ENCODE measurements at regions not wholly inside any gene's neighbourhood (a gene's known extent, or its start where the extent isn't known, plus 50 kb on each side); places are given as distances from the start of the nearest gene placed in this dataset.
"Not testable (repeated sequence)": the region's sequence is repeated elsewhere in the genome, so short reads cannot be mapped to it uniquely, and the experiment has no call there.

DNA sequence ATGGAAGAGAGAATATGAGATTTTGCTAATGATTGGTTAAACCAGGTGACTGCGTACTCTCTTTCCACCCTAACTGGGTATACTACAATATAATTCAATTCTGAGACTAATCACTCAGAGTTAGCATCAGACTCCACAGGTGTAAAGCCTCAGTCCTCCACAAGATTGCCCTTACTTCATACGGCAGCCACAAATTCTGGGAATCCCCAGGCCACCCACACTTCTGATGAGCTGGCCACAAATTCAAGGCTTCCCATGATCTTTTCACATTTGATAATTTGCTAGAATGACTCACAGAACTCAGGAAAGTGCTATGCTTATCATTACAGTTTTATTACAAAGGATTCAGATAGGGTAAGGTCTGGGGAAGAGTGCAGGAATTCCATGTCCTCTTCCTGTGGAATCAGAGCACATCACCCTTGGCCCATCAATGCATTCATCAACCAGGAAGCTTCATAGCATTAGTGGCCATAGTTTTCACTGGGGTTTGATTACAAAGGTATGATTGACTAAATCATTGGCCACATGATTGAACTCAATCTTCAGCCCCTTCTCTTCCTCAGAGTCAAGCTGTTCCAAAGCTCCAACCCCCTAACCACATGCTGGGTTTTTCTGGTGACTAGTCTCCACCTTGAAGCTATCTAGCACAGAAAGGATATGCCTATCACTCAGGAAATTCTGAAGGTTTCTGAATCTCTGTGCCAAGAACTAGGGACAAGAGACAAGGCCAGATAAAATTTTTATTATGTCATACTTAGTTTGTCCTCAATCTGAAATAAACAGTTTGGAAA lies 131.7 kb downstream of the HHIPL2 start:
- DNase-seq (ENCODE audit: low read depth), result no peak

DNA sequence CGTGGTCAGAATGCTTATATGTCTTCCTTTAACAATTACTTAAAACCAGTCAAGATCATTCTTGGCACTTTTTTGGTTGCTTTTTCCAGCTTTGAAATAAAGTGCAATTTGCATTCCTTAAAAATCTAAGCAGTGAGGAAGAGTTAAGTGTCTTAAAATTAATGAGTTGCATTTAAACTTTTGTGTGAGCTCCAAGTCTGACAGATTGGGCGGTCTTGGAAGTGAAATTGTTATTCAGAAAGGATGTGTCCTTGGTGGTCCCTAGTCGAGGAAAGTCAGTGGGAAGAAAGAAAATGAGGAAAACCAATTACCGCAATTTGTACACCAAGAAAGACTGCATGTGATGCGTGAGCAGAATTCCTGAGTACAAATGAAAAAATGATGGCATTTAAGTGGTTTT lies 132.5 kb downstream of the HHIPL2 start:
- DNase-seq (ENCODE audit: low read depth), result no peak

DNA sequence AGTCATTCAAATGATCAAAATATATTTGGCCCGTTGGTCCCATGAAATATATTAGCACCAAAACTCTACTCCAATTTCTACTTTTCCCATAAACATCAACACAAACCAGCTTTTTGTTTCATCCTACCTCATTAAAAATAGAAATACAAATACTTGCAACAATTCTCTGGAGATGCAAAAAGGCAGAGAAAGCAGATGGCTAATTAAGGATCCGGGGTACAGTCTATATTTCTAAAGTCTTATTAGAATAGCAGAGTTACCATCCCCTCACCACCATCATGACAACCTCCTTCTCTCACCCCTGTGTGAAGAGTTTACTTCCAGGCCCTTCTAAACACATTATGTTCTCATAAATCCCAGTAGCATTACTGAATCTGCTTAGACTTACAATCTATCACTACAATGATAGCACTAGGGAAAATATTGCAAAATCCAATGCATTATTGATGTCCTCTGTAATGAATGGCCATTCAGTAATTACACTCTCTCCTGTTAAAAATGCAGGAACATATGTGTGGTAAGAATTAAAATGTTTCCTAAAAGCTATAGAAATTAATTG lies 133.8 kb downstream of the HHIPL2 start:
- DNase-seq (ENCODE audit: low read depth), result no peak

DNA sequence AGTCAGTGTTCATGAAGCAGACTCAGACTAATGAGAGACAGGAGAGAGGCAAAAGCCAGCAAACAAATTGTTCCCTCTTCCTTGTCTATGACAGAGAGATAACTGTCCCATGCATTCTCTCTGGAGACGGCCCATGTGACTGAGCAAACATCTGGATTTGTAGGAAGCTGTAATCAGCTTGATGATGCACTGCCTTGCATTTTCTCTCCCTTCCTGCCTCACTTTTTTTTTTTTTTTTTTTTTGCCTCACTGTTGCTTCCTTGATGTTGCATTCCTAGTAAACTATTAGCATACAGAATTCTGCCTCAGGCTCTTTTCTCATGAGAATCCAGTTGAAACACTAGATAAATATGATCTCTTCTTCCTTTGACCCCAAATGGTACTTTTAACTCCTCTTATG lies 134.5 kb downstream of the HHIPL2 start:
- DNase-seq (ENCODE audit: low read depth), result no peak

- no peak for DNase-seq (ENCODE audit: low read depth)
These were observed 143.2 kb downstream of the HHIPL2 start for GRCh38 chr1:222404710-222405109.

DNA sequence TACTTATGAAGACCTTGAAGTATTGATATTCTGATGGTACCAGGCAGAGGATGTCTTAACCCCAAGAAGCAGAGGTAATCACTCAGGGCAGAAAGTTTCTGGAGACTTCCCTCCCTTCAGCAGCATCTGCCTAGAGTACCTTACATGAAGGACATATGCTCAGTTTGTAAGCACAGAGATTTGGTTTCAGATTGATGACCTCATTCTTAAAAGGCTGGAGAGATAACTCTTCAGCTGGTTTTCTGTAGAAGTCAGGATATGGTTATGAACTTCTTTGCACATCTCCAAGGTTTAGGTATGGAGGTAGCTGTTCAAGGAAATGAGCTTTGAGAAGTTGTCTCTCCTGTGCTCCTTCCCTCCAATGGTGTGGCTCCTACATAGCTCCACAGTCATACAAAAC lies 148.7 kb downstream of the HHIPL2 start:
- no peak for DNase-seq (ENCODE audit: low read depth)

DNA sequence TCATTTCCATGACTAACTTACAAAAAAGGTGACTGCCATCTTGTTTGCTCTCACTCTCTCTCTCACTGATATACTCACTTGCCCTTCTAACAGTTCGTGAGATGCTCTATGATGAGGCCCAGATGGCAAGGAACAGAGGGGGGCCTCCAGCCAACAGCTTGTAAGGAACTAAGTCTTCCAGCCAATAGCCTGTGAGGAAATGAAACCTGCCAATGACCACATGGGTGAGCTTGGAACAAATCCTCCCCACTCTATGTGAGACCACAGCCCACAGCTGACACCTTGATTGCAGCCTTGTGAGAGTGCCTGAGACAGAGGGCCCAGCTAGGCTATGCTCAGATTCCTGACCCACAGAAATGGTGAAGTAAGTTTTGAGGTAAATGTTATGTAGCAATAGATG lies 153.7 kb downstream of the HHIPL2 start:
- no peak for DNase-seq (ENCODE audit: low read depth)

DNA sequence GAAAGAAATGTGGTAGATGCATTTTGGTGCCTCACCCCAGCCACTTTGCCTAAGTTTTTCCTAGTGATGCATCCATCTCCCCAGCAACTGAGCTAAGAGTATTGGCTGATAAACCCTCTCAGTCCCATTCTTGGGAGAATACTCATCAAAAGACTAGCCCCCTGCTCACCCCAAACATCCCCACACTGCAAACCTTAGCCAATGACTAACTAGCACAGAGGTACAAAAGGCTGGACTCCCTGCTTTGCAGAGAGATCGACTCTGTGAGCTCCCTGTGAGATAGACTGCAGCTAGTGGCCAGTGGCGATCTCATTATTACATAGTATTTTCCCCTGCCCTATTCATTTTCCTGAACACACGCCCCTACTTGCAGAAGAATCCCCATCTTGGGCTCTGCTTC lies 155.3 kb downstream of the HHIPL2 start:
- no peak for DNase-seq (ENCODE audit: low read depth)

DNA sequence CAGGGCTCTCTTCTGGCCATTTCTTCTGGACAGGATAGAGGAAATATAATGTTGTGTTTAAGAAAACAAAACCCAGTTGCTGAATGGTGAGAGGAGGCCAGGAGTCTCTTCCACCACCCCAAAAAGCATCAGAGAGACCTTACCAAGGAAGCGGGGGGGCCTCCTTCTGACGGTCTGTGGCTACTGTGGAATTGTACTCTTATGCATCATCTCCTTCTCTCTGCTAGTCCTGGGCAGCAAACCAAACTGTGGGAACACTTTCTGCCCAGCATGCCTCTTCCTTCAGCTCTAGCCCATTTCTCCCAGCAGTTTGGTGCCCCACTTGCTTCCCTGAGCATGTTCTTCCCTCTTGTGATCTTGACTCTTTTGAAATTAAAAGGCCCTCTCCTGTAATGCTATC lies 157.7 kb downstream of the HHIPL2 start:
- no peak for DNase-seq (ENCODE audit: low read depth)

GRCh38 chr1:222387007-222387814 lies 160.7 kb downstream of the HHIPL2 start:
- DNase-seq (ENCODE audit: low read depth), result no peak

GRCh38 chr1:222385955-222386354 lies 161.9 kb downstream of the HHIPL2 start:
- no peak for DNase-seq (ENCODE audit: low read depth)

GRCh38 chr1:222385262-222385661 lies 162.6 kb downstream of the HHIPL2 start:
- no peak for DNase-seq (ENCODE audit: low read depth)

- DNase-seq (ENCODE audit: low read depth), result no peak
These were observed 163.4 kb downstream of the HHIPL2 start for GRCh38 chr1:222384531-222384930.

DNA sequence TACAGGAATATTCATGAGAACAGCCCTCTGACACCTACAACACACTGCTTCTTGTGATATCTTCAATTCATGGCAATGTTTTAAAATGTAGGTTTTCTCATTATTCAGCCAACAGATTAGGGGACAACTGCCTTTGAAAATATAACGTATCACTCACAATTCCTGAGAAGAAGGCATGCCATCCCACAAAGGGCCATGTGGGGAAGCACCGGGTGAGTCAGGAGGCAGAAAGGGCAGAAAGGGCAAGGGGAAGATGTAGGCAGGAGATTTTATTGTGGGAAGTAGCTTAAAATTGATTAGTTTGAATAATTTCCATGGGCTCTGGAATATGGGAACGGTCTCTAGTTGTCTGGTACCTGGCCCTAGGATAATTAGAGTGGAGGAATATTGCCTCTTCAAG lies 165.7 kb downstream of the HHIPL2 start:
- no peak for DNase-seq (ENCODE audit: low read depth)

GRCh38 chr1:222377428-222378088 lies 170.3 kb downstream of the HHIPL2 start:
- DNase-seq (ENCODE audit: low read depth), result no peak

DNA sequence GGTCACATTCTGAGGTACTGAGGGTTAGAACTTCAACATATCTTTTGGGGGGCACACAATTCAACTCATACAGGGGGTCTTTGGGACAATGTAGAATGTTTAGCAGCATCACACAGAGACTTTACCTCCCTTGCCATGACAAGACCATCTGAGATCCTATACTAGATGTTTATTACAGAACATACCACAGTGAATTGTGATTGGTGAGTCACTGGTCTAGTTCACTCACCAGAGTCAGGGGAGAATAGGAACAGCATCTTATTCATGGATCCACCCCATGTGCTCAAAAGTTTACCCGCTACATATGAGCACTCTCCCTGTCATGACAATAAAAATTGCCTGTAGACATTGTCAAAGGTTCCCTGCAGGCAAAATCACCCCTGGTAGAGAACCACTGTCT lies 171.1 kb downstream of the HHIPL2 start:
- not testable (repeated sequence) for DNase-seq (ENCODE audit: low read depth)

GRCh38 chr1:222375701-222376100 lies 172.2 kb downstream of the HHIPL2 start:
- DNase-seq (ENCODE audit: low read depth), result no peak

- no peak for DNase-seq (ENCODE audit: low read depth)
These were observed 173.9 kb downstream of the HHIPL2 start for GRCh38 chr1:222373831-222374602.

- no peak for DNase-seq (ENCODE audit: low read depth)
These were observed 174.7 kb downstream of the HHIPL2 start for GRCh38 chr1:222373216-222373615.

- DNase-seq (ENCODE audit: low read depth), result no peak
These were observed 175.7 kb downstream of the HHIPL2 start for GRCh38 chr1:222372221-222372620.

GRCh38 chr1:222370913-222371675 lies 176.8 kb downstream of the HHIPL2 start:
- DNase-seq (ENCODE audit: low read depth), result no peak
